CD4-positive, alpha-beta T cell (primary cell): ENCODE measurements at regions not wholly inside any gene's neighbourhood (a gene's known extent, or its start where the extent isn't known, plus 50 kb on each side); places are given as distances from the start of the nearest gene placed in this dataset.

Source experiments
- ATAC-seq: fragments of 200-7000 bp; cut with Tn5 transposase; one replicate; pipeline ENCODE4 v1.10.0; 2022; ENCODE audit warnings: mild to moderate bottlenecking; ENCODE audit not compliant: poor library complexity
- CTCF ChIA-PET: fragments of 350-600 bp; sonication (Branson Sonifier 250); formaldehyde crosslinking; loops from one replicate; lab custom pipeline; 2021; ENCODE audit warnings: antibody characterized with exemption, inconsistent platforms; lab: Charles Lee
- POLR2A ChIA-PET: fragments of 350-600 bp; sonication (Branson Sonifier 250); formaldehyde crosslinking; loops from one replicate; lab custom pipeline; 2021; ENCODE audit warnings: antibody characterized with exemption, inconsistent platforms; lab: Charles Lee
- DNase-seq, 14 experiments: peaks; one replicate each; pipeline ENCODE4 v3.0.0-alpha.2; 2013 to 2020; ENCODE audit warnings: mixed read lengths in 2 of 14
- H3K27ac ChIP-seq, 2 donors: one replicate each; pipeline versions ENCODE4 v1.5.1 to v1.7.0; 2013; ENCODE audit warnings: low read length in 2 of 2, low read depth in 1 of 2, mild to moderate bottlenecking in 1 of 2
- H3K27me3 ChIP-seq, 2 experiments: 1 replicate in 1 of 2; 2 replicates in 1 of 2; pipeline versions ENCODE4 v1.6.1 to v1.7.0; 2013; ENCODE audit warnings: low read length in 2 of 2, control low read depth in 1 of 2, mild to moderate bottlenecking in 1 of 2, moderate library complexity in 1 of 2; ENCODE audit not compliant: insufficient read depth in 2 of 2, control insufficient read depth in 1 of 2
- H3K36me3 ChIP-seq: one replicate; pipeline ENCODE4 v1.6.1; 2013; ENCODE audit warnings: low read length, control low read depth; ENCODE audit not compliant: insufficient read depth
- H3K4me1 ChIP-seq: one replicate; pipeline ENCODE4 v1.6.1; 2013; ENCODE audit warnings: low read length, control low read depth; ENCODE audit not compliant: insufficient read depth
- H3K4me3 ChIP-seq: one replicate; pipeline ENCODE4 v1.5.1; 2013; ENCODE audit warnings: mild to moderate bottlenecking, low read length, moderate library complexity
- H3K9me3 ChIP-seq, 2 experiments: 1 replicate in 1 of 2; 2 replicates in 1 of 2; pipeline versions ENCODE4 v1.6.1 to v1.7.0; 2013; ENCODE audit warnings: low read length in 2 of 2, mild to moderate bottlenecking in 2 of 2, control low read depth in 1 of 2, moderate library complexity in 1 of 2; ENCODE audit not compliant: control insufficient read depth in 1 of 2, insufficient read depth in 1 of 2
- H3K27ac Mint-ChIP-seq: one replicate; pipeline ENCODE4 v1.8.0; 2020; ENCODE audit warnings: mixed read lengths
- H3K27me3 Mint-ChIP-seq: one replicate; pipeline ENCODE4 v1.8.0; 2021; ENCODE audit warnings: mixed read lengths
- H3K36me3 Mint-ChIP-seq: one replicate; pipeline ENCODE4 v1.8.0; 2021; ENCODE audit warnings: low read depth, mixed read lengths
- H3K4me1 Mint-ChIP-seq: one replicate; pipeline ENCODE4 v1.8.0; 2021; ENCODE audit warnings: low read depth, mixed read lengths
- H3K4me3 Mint-ChIP-seq: one replicate; pipeline ENCODE4 v1.8.0; 2020; ENCODE audit warnings: mild to moderate bottlenecking, mixed read lengths
- H3K9me3 Mint-ChIP-seq: one replicate; pipeline ENCODE4 v1.8.0; 2020; ENCODE audit warnings: mixed read lengths
- intact Hi-C, 2 experiments: fragments of 100-400 bp; cut with DNase I in 1 of 2; cut with micrococcal nuclease in 1 of 2; formaldehyde crosslinking; loops; one replicate each; pipeline versions ENCODE4 v1.15.1 to v1.9.0; 2023 to 2025; cut with DNase I, micrococcal nuclease
- TF ChIP-seq, protein P1 (sequence below): fragments of 200-600 bp; IDR thresholded peaks from one replicate; pipeline ENCODE4 v1.8.0; 2022; ENCODE audit warnings: antibody characterized with exemption, mild to moderate bottlenecking

DNA sequence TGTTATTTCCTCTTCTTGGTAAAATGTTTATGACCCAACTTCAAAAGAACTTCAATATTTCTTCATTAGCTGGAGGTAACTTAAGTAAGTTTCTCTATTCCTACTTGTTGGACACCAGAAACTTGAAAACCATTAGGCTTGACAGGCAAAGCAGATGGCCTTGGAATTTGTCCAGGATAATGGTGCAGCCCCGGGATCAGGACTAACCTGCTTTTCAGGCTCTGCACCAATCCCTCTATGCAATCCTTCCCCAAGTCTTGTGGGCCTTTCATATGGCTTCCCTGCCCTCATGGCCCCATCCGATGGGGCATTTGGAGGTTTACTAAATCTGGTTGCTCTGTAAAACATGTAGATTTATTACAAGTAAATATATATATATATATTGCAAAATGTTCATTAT is 68.5 kb downstream of the SPINK2 start:
- ATAC-seq (no peak), DNase-seq (no peak)
- Mint-ChIP-seq H3K4me3 (no peak overlapping the region), H3K36me3 (no peaks in the 10 kb centered on the region), H3K27ac (no peak overlapping the region), H3K9me3 (no peaks in the 10 kb centered on the region), H3K4me1 (peaks cover 35% of the 10 kb centered on the region), H3K27me3 (no peaks in the 10 kb centered on the region)
- Histone ChIP-seq H3K9me3 (no peaks in the 10 kb centered on the region), H3K4me1 (peaks cover 24% of the 10 kb centered on the region), H3K36me3 (no peaks in the 10 kb centered on the region), H3K27me3 (no peaks in the 10 kb centered on the region), H3K27ac (no peak overlapping the region), H3K4me3 (no peak overlapping the region)
- TF ChIP-seq, protein P1, sequence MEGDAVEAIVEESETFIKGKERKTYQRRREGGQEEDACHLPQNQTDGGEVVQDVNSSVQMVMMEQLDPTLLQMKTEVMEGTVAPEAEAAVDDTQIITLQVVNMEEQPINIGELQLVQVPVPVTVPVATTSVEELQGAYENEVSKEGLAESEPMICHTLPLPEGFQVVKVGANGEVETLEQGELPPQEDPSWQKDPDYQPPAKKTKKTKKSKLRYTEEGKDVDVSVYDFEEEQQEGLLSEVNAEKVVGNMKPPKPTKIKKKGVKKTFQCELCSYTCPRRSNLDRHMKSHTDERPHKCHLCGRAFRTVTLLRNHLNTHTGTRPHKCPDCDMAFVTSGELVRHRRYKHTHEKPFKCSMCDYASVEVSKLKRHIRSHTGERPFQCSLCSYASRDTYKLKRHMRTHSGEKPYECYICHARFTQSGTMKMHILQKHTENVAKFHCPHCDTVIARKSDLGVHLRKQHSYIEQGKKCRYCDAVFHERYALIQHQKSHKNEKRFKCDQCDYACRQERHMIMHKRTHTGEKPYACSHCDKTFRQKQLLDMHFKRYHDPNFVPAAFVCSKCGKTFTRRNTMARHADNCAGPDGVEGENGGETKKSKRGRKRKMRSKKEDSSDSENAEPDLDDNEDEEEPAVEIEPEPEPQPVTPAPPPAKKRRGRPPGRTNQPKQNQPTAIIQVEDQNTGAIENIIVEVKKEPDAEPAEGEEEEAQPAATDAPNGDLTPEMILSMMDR, result no peak
- intact Hi-C loops, result loop anchor here in 1 of 2 experiments (10.0 kb wide), 1 partner anchor 68 kb away; the partner anchor contains the start of gene HOPX
- ChIA-PET POLR2A (interaction anchor here (0.7 kb wide), 1 partner anchor 31 kb away, joined by 3 read pairs; no protein-coding TSS in a partner anchor), CTCF (no interaction called here)

DNA sequence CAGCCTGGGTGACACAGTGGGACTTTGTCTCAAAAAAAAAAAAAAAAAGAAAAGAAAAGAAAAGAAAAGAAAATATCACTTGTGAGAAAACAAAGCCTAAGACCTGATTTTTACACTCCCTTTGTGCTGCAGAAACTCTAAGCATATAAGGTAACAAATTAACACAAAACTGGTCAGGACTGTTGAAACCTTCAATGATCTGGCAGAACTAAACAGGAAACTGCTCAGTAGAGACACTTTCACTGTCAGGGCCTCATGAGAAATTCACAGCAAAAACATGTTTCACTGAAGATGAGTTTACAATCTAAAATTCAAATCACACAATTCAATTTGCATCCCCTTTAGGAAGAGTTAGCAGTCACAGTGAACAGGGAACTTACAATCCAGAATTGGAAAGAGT is 69.1 kb upstream of the HOPX start:
- Mint-ChIP-seq H3K4me1 (peaks cover 13% of the 10 kb centered on the region), H3K4me3 (no peak overlapping the region), H3K36me3 (no peaks in the 10 kb centered on the region), H3K27ac (no peak overlapping the region), H3K9me3 (no peaks in the 10 kb centered on the region), H3K27me3 (no peaks in the 10 kb centered on the region)
- CTCF ChIA-PET, result interaction anchor here (0.6 kb wide), 1 partner anchor 17 kb away, joined by 3 read pairs; no protein-coding TSS in a partner anchor
- H3K36me3 ChIP-seq, result no peaks in the 10 kb centered on the region
- TF ChIP-seq, protein P1, result no peak
- ATAC-seq (no peak), DNase-seq (no peak)
- H3K4me1 ChIP-seq, result no peaks in the 10 kb centered on the region
- no peak overlapping the region for H3K27ac ChIP-seq
- intact Hi-C loops, result loop anchor here in 1 of 2 experiments (10.0 kb wide), 1 partner anchor 65 kb away; the partner anchor contains the start of gene HOPX
- POLR2A ChIA-PET, result no interaction called here
- H3K4me3 ChIP-seq, result no peak overlapping the region
- no peaks in the 10 kb centered on the region for H3K27me3 ChIP-seq
- H3K9me3 ChIP-seq, result no peaks in the 10 kb centered on the region

DNA sequence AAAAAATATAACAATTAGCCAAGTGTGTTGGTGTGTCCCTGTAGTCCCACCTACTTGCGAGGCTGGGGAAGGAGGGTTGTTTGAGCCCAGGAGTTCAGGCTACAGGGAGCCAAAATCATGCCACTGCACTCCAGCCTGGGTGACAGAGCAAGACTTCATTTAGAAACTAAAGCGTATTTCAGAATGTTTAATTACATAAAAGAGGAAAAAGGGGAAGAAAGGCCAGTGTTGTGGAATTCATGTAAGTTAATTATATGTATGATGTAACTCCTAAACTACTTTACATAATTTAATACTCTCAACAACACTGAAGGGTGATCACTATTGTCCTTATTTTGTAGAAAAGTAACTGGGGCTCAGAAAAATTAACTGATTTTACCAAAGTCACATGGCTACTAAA is 67.2 kb upstream of the HOPX start:
- DNase-seq (no peak), ATAC-seq (no peak)
- POLR2A ChIA-PET, result no interaction called here
- Mint-ChIP-seq H3K27ac (no peak overlapping the region), H3K36me3 (no peaks in the 10 kb centered on the region), H3K4me1 (peaks cover 24% of the 10 kb centered on the region), H3K9me3 (no peaks in the 10 kb centered on the region), H3K27me3 (no peaks in the 10 kb centered on the region), H3K4me3 (no peak overlapping the region)
- H3K27ac ChIP-seq, result no peak overlapping the region
- intact Hi-C loops, result no loop called here
- H3K27me3 ChIP-seq, result no peaks in the 10 kb centered on the region
- CTCF ChIA-PET, result no interaction called here
- H3K4me3 ChIP-seq, result no peak overlapping the region
- no peaks in the 10 kb centered on the region for H3K36me3 ChIP-seq
- TF ChIP-seq, protein P1, result no peak
- no peaks in the 10 kb centered on the region for H3K4me1 ChIP-seq
- H3K9me3 ChIP-seq, result no peaks in the 10 kb centered on the region
